HG03571 (cell line): ENCODE measurements at regions not wholly inside any gene's neighbourhood (a gene's known extent, or its start where the extent isn't known, plus 50 kb on each side); places are given as distances from the start of the nearest gene placed in this dataset.
"Not testable (repeated sequence)": the region's sequence is repeated elsewhere in the genome, so short reads cannot be mapped to it uniquely, and the experiment has no call there.

Experiments
- ATAC-seq: cut with Tn5 transposase; IDR thresholded peaks from one replicate; pipeline ENCODE4 v1.9.1; 2021; ENCODE audit not compliant: unreplicated experiment

DNA sequence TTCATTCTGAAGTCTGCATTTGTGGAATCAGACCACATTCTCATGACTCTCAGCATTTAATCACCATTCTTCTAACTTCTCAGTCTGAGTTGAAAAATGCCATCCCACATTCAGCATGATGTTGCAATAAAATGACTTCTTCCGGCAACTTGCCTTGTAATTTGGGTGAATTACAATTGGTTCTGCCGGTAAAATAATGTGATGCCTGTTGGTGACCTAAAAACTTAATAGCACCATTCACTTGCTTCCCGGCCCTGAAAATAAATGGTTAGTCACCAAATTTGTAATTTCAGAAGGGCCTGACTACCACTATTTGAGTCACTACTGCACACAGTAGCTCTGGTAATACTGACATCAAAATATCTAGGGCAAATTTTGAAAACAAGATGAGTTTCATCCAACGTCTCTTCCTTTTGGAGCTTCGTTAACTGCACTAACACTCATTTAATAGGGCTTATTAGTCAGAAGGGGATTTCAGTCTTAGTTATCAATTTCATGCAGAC, 637.1 kb upstream of the CHAC2 start:
- ATAC-seq, result no peak

DNA sequence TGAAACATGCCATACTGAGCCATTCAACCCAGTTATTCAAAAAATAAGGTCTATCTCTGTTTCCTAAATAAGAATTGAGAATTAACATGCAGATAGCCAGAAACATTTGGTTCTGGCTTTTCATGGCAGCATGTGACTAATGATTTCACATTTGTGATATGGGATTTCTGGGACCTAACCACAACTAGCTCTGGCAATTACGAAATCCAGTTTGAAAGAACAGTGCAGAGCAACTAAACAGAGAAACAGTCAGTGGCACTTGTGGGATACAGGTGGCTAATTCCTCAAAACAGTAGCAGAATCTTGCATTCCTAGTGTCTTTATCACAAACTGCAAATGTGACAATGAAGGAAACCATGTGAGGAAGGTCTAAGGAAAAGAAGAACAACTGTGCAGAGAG, 637.8 kb upstream of the CHAC2 start:
- no peak for ATAC-seq

DNA sequence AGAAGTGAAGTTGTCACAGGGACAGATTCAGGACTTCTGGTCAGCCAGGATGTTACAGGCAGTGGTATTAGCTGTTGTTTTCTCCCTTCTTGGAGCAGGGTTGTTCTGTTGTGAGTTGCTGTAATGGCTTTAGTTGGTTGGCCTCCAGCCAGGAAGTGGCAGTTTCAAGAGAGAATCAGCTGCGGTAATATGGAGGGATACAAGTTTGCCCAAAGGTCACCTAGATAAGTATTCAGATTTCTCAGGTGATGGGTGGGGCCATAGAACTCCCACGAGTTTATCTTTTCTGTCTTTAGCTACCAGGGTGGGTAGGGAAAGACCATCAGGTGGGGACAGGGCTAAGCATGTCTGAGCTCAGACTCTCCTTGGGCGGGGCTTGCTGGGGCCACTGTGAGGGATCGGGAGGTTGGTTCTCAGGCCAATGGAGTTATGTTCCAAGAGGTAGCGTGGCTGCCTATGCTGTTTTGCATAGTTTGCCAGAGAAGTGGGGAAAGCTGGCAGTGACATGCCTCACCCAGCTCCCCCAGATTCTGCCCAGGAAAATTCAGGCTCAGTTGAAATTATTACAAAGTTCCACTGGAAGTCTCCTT, 640.4 kb upstream of the CHAC2 start:
- ATAC-seq, result no peak

DNA sequence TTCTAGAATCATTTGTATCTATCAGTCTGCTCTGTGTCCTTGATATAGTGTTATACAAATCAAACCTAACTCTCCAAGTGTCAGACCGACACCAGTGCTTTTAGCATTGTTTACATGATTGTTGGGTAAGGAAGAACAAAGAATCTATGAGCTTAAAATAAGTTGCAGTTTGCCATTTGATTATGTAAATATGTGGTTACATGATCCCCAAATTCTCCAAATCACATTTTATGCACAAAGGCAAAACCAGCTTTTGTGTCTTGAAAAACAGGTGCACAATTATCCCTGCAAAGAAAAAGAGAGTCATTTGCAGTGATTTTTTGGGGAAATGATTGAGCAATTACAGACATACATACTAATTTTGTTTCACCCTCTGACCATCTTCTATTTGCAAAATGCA, 652.6 kb upstream of the CHAC2 start:
- ATAC-seq, result no peak

DNA sequence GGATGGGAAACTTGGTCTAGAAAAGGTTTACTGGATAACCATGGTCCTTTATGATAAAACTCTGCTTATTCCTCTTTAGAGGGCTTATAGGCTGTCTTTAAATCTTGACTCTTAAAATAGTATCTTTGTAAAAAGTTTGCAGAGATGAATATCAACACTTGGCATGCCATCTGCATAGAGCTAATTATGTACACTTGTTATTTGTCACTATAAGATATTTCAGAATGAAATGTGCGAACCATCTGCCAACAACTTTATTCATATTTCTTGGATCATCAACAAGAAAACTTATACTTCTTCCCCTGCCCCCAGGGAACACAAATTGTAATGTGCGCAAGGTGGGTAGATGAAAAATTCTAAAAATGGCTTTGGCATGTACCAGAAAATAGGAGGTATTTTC, 653.0 kb upstream of the CHAC2 start:
- ATAC-seq, result no peak

DNA sequence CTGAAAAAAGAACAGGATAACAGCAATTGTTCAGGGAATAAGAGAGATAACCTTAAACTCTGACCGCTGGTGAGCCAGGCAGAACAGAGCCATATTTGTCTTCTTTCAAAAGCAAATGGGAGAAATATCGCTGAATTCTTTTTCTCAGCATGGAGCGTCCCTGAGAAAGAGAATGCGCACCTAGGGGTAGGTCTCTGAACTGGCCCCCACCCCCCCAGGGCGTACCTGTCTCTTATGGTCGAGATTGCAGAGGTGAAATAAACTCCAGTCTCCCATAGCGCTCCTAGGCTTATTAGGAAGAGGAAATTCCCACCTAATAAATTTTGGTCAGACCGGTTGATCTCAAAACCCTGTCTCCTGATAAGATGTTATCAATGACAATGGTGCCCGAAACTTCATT, 655.2 kb upstream of the CHAC2 start:
- not testable (repeated sequence) for ATAC-seq

DNA sequence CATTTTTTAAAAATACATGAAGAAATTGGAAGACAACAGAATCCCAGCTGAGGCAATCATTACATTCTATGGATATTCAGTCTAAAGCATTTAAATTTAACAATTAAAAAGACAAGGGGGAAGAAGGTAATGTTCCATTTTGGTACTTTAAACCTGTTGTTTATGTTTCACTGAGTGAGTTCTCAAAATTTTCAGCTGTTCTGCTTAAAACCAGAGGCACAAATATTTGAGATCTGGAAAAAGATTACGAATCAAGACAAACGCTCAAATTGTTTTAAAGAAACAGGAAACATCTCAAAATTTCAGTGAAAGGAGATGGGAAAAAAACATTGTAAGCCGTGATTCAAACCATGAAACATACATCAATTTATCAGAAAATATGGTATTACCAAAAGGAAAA, 656.2 kb upstream of the CHAC2 start:
- ATAC-seq, result no peak

DNA sequence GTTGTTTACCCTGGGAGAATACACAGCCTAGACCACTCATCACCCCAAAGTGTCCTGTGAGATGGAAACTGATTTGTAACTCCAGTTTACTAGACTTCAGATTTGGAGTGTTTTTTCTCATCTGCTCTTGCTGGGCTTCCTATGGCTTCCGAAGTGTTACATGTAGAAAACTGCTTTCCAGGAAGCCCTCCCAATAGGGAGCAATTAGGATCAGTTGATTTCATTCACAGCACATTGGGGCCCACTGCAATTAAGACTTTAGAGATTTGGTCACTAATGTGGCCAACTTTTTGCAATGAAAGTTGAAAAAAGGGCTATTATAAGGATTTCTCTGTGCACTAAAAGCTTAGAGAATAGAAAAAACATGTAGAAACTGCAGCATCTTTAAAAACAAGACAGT, 656.6 kb upstream of the CHAC2 start:
- ATAC-seq, result no peak

DNA sequence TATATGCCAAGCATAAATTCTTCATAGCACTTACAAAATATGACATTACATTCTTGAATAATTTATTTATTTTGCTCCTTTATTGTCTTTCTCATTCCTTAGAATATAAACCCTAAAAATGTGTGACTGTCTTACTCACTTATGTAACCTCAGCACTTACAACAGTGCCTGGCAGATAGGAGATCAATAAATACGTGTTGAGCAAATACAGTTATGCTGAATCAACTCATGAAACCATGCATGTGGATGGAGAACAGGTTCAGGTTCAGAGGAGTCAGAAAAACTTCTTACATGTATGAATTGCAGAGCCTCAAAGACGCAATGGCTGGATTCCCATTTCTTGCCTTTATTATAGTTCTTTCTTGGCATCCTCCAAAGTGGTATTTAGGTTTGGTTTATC, 659.4 kb upstream of the CHAC2 start:
- ATAC-seq, result no peak

DNA sequence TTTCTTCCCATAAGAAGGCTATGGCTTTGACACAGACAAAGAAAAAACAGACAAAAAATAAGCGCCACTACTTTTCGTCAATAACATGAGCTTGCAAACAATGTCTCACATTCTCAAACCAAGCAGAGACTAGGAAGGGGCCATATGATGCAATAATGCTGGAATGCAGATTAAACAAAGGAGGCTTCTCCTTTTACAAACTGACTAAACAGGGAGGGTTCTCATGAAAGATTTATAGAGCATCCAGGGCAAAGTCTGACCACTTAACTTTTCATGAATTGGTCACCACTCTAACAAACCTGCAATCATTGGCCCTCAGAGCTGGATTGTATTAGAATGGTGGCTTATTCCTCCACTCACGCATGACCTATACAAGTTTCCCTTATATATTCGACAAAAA, 663.3 kb upstream of the CHAC2 start:
- no peak for ATAC-seq

DNA sequence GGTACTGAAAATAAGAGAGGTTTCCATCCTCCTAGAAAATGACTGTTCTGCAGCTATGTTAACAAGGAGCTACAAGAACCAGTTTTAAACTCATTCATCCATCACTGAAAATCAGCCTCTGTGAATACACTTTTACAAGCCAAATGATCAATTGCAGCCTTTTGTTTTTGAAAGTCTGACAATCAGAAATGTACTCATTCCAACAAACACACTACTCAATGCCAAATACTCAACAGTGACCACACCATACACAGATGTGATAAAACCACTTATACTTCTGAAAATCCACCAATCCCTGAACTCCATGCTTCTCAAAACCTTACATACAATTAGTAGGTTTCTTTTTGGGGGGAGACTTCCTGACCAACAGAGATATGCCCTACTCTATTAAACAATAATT, 663.9 kb upstream of the CHAC2 start:
- ATAC-seq, result no peak

DNA sequence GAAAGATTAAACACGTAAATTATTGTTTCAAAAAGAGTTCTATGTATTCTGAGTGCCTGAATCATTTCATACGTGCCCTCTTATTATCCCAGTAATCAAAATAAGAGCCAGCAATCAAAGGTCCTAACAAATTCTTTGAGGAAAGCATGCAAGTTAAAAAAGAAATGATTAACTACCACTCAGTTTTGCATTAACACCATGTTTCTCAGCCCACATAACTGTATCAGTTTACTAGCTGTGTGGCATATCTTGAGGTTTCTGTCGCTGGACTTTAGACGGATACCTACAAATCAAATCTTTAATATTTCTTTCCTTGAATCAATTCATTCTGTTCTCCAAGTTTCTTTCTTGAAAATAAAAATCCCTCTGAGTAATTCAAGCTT, 668.9 kb upstream of the CHAC2 start:
- no peak for ATAC-seq

DNA sequence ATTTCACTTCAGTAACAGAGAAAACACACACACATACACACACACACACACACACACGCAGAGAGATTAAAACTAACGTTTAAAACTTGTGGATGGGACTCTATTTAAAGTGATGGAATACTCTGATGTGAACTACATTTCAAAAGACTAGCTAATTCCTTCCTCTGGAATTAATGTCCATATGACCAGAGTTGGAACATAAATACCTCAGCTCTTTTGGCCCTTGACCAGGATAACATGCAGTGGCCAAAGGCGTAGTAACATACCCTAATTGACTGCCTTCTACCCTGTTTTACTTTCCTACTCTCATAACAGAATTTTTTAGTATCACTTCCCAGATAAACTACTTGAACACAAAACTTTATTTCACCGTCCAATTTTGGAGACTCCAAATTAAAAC, 671.3 kb upstream of the CHAC2 start:
- ATAC-seq, result no peak

DNA sequence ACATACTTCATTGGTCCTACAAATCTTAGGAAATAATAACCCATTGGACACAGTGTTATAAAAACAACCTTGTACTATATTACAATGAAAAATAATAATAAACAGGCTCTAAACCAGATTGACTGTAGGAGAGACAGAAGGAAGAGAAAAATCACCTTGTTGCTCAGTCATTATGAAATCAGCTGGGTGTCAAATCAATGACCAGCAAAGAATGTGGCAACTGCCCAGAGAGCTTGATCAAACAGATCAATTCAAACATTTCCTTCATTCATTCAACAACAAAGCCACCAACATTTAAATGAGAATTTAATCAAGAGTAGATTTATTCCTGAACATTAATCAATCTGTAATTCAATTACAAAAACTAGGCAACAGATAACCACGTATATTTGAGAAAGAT, 671.9 kb upstream of the CHAC2 start:
- ATAC-seq, result no peak

DNA sequence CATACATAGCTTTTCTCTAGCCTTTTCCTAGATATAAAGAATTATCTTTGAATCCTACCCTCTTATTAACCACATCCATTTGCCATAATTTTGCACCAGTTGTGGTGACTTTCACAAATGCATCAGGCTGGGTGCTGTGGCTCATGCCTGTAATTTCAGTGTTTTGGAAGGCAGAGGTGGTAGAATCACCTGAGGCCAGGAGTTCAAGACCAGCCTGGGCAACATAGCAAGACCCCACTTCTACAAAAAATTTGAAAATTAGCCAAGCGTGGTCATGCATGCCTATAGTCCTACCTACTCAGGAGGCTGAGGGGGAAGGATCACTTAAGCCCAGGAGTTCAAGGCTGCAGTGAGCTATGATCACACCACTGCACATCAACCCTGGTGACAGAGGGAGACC, 672.4 kb upstream of the CHAC2 start:
- no peak for ATAC-seq

DNA sequence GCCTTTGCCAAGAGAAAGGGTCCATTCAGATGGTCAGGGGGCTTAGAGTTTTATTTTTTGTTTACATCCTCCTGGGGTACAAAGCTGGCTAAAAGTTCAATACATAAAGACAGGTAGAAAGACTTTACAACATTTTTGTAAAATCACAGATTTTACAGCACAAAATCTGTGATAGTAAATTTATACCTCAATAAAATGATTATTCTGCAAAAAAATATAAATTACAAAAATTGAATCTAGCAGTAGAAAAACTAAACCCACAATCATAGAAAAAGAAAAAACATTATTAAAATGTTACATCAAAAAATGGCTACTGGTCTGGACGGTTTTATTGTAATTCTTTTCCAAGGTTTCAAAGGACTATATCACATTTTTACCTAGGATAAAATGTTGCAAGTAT, 674.2 kb upstream of the CHAC2 start:
- ATAC-seq, result no peak

DNA sequence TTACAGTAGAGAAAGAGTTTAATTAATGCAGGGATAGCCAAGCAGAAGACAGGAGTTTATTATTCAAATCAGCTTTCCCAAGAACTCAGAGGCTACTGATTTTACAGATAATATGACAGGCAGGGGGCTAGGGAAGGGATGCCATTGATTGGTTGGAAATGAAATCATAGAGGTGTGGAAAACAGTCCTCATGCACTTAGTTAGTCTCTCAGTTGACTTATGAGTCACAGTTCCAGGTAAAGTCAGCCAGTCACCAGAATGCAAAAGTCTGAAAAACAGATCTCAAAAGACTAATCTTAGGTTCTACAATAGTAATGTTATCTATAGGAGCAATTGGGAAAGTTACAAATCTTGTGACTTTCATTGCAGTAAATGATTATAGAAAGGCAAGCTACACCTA, 676.4 kb upstream of the CHAC2 start:
- ATAC-seq, result no peak

DNA sequence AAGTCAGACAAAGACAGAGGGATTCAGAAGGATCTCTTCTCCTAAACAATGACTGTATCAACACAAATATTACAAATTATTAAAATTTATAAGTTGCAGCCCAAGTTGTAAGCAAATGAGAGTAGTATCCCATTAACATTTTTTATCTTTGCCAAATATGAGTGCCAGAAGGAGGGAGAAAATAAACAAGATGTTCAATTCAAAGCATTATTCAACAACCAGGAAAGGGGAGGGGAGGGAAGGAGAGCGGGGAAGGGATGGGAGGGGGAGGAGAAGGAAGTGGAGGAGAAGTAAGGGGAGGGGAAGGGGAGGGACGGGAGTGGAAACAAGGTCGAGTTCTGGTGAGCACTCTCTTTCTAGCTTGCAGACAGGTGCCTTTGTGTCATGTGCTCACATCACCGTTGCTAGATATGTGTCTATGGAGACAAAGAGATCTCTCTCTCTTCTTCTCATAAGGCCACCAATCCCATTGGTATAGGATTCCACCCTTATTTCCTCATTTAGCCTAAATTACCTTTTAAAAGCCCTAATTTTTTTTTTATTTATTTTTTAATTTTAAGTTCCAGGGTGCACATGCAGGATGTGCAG, 679.6 kb upstream of the CHAC2 start:
- no peak for ATAC-seq

DNA sequence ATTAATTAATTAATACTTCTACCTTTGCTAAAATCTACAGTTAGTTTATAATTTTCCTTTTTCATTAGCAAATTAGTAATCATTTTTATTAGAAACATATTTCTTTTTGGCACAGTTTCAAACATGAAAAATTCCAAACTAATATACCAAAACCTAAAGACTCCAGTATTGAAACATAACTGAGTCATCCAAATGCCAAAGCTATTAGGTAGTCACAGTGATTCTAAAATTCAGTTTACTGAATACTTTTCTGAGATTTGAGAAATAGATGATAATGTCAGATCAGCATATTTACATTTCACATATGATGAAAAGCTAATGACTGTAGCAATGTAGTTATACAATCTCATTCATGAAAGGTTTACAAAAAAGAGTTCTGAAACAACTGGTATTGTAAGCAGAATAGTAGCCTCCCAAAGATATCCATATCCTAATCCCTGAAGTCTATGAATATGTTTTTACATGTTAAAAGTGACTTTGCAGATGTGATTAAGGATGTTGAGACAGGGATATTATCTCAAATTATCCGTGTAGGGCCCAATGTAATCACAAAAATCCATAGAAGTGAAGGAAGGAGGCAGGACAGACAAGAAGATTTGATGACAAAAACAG, 680.2 kb upstream of the CHAC2 start:
- ATAC-seq, result no peak

DNA sequence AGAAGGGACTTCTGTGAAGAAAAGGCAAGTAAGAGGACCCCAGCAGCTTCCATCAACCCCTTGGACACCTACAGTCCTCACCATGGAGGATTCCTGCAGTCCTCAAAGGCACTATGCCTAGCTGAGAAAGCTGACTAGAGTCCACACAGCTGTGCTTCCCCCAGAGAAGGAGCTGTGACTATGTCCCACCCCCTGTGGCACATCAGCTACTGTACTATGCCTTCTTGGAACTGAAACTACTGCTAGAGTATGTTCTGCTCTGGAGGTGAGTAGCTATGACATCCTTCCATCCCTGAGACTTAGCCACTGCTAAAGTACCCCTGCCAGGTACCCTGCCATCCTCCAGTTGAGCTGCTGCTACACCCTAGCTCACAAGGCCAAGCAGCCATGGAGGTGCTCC, 690.2 kb upstream of the CHAC2 start:
- ATAC-seq, result no peak

DNA sequence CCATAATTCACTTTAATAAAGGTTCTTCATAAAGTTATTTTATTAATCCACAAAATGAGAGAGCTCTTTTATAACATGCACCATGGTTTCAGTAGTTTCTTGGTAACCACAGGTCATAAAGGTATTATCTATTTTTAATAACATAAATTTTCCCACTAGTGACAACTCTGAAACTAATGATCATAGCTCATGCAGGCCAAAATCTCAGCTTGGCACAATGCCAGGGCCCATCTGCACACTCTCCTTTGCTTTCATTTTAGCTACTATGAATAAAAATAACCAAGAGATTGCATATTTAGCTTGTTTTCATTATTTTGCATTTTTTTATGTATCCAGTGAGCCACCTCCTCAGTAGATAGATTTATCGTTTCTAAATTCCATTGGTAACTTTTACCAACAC, 691.8 kb upstream of the CHAC2 start:
- ATAC-seq, result no peak

DNA sequence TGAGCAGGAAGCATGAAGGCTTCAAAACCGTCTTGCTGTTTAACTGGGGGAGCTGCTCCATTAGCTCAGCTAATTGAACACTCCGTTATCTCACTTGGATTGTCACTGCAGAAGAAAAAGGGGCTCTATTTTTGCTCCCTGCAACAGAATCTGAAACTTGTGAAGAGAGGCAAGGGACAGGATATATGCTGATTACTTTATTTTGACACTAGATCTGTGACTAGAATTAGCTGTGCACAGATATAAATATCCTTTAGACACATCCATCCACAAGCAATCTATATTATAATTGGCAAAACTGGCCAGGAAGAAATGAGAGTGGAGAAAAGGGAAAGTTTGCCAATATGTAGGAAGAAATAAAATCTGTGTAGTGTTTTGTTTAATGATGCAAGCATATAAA, 700.1 kb upstream of the CHAC2 start:
- ATAC-seq, result no peak

DNA sequence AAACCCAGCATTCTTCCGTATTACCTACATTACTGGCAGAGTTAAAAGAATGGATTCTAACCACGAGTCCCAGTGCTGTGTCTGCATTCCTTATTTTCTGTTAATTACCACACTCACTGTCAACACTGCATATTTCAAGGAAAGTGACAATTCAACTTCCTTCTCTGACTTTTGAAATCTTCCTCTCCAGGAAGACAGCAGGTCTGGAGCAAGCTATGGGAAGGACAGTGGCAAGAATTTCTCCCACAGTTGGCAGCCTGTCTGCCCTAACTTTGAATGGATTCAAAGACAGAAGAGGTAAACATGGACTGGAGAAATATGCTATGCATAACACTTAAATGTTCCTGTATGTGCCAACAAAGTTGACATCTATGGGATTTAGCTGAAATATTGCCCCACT, 700.5 kb upstream of the CHAC2 start:
- ATAC-seq, result no peak
